GM21447 (cell line): ENCODE measurements at regions not wholly inside any gene's neighbourhood (a gene's known extent, or its start where the extent isn't known, plus 50 kb on each side); places are given as distances from the start of the nearest gene placed in this dataset.
"Not testable (repeated sequence)": the region's sequence is repeated elsewhere in the genome, so short reads cannot be mapped to it uniquely, and the experiment has no call there.

Experiments
- ATAC-seq: cut with Tn5 transposase; IDR thresholded peaks from one replicate; pipeline ENCODE4 v1.9.1; 2021; ENCODE audit not compliant: unreplicated experiment

- no peak for ATAC-seq
These were observed 80.0 kb downstream of the SHOX2 start for GRCh38 chr3:158026236-158026635.

DNA sequence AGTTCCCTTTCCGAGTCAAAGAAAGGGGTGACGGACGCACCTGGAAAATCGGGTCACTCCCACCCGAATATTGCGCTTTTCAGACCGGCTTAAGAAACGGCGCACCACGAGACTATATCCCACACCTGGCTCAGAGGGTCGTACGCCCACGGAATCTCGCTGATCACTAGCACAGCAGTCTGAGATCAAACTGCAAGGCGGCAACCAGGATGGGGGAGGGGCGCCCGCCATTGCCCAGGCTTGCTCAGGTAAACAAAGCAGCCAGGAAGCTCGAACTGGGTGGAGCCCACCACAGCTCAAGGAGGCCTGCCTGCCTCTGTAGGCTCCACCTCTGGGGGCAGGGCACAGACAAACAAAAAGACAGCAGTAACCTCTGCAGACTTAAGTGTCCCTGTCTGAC is 86.3 kb downstream of the SHOX2 start:
- not testable (repeated sequence) for ATAC-seq

GRCh38 chr3:158018462-158018861 is 87.8 kb downstream of the SHOX2 start:
- ATAC-seq, result no peak

DNA sequence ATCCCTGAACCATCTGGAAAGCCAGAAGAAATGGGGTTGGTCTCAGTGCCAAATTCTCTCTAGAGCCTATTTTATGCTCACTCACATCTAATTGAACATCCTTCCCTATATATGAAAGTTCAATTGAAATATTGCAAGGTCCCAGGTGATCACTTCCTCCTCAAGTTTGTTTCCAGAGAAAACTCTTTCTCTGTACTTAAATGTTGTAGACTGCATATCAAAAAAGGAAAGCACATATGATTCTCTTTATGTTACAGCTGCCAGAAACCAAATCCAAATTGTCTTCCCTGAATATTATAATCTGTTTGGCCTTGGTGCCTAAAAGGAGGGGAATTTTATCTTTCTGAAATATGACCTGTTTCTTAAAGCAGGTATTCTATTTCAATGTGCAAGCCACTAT is 93.3 kb downstream of the SHOX2 start:
- no peak for ATAC-seq

- ATAC-seq, result no peak
These were observed 100.7 kb downstream of the SHOX2 start for GRCh38 chr3:158005391-158006100.

DNA sequence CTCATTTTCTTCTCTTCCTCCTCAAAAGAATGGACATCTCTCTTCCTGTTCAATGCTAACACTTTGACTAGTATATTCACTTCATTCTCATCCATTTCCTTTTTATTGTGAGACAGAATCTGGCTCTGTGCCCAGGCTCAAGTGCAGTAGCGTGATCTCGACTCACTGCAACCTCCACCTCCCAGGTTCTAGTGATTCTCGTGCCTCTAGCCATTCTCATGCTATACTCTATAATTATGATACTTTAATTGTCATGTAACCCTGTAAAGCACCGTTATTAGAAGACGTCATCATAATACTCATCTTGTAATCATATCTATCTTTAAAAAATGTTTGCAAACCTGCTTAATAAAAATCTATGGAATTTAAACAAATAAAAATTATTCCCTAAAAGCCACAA is 107.0 kb downstream of the SHOX2 start:
- ATAC-seq, result no peak

DNA sequence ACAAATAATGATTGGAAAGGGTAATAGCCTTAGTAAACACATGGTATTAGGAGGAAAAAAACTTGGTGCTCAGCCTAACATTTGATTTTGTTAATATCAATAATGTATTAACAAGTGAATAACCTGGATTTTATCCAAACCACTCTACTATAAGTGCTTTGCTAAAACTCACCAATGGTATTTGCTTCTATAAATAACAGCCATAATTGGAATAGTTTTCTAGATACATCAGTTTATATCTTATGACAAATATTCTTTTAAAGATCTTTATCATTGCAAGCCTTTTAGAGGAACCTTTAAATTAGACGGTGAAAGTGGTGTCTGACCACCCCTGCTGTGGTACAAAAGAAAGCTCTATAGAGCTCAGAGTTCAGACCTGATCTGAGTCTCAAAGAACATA is 123.9 kb downstream of the SHOX2 start:
- ATAC-seq, result no peak

DNA sequence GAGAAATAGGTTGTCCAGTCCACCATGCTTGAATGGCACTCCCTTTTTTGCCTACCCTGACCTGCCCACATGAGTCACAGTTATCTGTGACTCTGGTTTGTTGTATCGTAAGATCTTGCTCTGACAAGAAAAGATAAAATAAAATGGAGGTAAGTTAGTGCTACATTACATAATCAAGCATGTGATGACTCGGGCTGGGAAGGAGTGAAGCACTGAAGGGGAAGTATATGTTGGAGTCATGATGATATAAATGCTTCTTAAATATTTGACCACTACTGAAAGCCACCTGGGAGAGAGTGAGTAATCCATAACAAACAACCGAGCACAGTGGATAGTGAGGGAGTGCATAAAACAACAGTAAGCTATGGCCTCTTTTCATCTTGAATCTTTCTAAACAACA is 124.4 kb downstream of the SHOX2 start:
- no peak for ATAC-seq

DNA sequence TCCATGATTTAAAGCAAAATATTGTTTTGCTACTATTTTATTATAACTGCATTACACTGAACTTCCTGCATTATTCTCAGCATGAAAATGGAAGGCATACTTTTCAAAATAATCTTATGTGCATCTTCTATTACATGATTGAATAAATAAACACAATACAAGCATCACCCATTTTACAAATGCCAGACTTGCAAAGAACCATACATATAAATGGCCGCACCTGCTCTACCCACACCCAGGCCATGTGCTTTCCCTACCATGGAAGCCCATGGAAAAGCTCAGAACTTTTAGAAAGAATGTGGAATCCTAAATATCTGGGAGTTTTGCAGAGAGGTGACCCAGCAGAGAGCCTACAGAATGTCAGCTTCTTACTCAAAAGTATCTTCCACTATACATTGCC is 127.2 kb downstream of the SHOX2 start:
- ATAC-seq, result no peak

DNA sequence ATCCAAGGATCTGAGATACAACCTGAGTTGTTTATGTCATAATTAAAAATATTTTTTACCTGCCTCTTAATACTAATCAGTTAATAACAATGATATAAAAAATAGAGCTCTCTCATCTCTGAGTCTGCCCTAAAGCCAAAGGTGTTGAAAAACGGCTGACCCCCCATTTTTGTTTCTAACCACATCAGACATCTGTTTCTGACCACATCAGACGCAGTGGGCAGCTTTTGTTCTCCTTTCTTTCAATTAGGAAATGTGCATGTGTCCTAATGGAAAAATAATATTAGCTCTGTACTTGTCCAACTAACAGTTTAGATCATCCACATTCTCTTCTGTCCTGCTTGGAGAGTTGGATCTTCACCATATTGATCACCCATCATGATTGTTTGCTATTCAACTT is 144.6 kb downstream of the SHOX2 start:
- ATAC-seq, result no peak

DNA sequence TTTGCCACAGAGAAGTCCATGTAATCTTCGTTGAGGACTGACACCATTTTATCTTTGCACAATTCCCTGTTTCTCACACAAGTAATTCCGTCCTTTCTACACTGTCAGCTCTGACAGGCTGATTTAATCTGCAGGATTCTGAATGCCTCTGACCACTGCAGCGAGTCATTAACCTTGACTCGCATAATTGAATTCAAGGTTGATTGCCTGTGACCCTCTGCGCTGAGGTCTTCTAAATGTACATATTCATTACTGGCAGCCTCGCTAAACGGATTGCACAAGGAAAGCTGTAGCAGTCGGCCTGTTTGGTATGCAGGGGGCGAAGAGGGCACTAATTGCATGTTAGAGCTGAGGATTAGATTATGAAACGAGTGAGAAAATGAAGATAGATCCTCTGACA is 147.8 kb downstream of the SHOX2 start:
- ATAC-seq, result no peak

- ATAC-seq, result no peak
These were observed 149.4 kb downstream of the SHOX2 start for GRCh38 chr3:157956850-157957249.

GRCh38 chr3:157956176-157956575 is 150.0 kb downstream of the SHOX2 start:
- no peak for ATAC-seq

DNA sequence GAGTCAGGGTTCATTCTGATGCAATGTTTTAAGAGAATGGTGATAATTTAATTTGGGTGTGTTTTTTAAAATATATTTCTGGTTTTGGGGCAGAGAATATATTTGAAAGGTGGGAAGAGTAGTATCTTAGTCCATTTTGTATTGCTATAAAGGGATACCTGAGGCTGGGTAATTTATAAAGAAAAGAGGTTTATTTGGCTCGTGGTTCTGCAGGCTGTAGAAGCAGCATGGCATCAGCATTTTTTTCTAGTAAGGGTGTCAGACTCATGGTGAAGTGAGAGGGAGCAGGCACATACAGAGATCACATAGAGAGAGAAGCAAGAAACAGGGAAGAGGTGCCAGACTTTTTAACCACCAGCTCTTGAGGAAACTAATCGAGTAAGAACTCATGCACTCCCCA is 152.7 kb downstream of the SHOX2 start:
- ATAC-seq, result no peak

GRCh38 chr3:157948605-157949383 is 157.4 kb downstream of the SHOX2 start:
- no peak for ATAC-seq

DNA sequence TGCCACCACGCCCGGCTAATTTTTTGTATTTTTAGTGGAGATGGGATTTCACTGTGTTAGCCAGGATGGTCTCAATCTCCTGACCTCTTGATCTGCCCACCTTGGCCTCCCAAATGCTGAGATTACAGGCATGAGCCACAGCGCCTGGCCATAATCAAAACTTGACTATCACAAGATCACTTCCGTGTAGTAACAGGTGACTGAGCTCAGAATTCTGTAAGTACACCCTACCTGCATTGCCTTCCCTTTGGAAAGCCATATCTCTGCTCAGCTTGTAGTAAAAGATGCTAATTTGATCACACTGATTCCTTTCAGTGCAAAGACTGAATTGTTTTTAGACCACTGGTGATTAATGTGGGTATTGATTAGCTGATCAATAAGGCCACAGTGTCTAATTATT is 167.1 kb downstream of the SHOX2 start:
- no peak for ATAC-seq

GRCh38 chr3:157938154-157938779 is 168.0 kb downstream of the SHOX2 start:
- ATAC-seq, result no peak

DNA sequence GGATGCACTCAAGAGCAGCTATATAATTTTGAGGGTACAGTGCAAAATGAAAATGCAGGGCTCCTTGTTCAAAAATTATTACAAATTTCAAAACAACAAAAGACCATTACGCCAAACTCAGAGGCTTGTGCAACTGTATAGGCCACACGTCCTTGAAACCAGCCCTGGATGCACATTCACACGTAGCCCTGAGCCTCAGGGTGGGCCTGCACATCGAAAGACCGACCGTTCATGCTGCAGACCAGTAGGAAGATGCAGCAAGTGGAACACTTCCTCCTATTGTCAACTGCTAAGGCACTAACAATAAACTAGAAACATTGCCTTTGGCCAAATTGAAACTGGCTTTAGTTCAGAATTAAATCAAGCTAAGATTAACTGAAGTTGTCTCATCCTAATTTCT is 174.7 kb downstream of the SHOX2 start:
- no peak for ATAC-seq

DNA sequence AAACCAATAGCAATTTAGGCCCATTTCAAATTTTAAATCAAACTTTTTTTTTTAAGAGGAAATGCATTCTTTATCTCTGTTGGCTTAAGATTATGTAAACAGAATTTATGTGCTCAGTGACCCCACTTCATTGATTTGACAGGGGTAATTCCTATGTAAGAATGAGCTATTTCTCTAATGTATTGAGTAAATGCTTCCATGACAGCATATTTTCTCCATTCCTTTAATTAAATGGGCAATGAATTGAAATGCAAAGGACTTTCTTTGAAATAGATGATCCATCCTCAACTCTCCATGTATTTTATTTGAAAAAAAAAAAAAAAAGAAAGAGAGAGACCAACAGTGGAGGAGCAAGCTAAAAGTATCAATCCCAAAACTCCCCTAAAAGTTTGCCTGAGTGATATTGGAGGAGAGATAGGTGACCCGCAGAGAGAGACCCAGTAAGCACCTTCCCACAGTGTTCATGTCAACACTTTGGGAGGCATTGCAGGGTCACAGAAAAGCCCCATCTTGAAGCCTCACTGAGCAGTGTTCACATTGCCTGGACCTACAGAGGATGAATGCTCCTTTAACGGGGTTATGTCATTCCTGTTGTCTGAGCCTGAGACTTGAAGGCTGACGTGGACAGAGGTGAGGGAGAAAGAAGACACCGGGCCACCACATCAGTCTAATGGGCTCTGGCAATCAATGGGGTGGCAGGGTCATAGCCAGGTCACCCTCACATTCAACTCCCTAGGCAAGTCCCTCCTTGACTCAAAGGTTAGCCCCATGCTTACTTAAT is 176.0 kb downstream of the SHOX2 start:
- ATAC-seq, result no peak

DNA sequence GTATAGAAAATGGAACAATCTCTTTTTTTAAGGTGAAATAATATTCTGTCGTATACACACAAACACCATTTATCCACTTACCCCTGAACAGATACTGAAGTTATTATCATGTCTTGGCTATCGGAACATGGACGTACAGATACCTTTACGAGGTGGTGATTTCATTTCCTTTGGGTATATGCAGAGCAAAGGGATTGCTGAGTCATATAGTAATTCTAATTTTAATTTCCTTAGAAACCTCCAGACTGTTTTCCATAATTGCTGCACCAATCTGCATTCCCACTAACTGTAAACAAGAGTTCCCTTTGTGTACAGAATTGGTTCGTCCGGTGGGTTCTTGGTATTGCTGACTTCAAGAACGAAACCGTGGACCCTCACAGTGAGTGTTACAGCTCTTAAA is 179.4 kb downstream of the SHOX2 start:
- ATAC-seq, result no peak

GRCh38 chr3:157922614-157923013 is 183.6 kb downstream of the SHOX2 start:
- ATAC-seq, result peak; percentile 71
